ENCODE measurements at regions not wholly inside any gene's neighbourhood (a gene's known extent, or its start where the extent isn't known, plus 50 kb on each side); places are given as distances from the start of the nearest gene placed in this dataset.

GRCh38 chr17:5813357-5813756 is 229.0 kb upstream of the NLRP1 start:
- Histone ChIP-seq H3K27ac (no peak overlapping the region), H3K4me1 (replicated peaks; ENCODE audit: insufficient read depth) (no peaks in the 10 kb centered on the region), H3K79me2 (ENCODE audit: low read depth) (no peaks in the 10 kb centered on the region), H3K4me2 (no peak overlapping the region), H2AFZ (no peak overlapping the region), H3K36me3 (ENCODE audit: low read depth) (no peaks in the 10 kb centered on the region), H3K9me2 (ENCODE audit: insufficient read depth) (no peaks in the 10 kb centered on the region), H3F3A (ENCODE audit: insufficient read depth, low read depth) (no peaks in the 10 kb centered on the region), H3K27me3 (ENCODE audit: insufficient read depth, low read depth) (peaks cover 51% of the 10 kb centered on the region; the same call in 1 of the 2 replicates), H3K4me3 (no peak overlapping the region), H3K9me3 (ENCODE audit: insufficient read depth, low read depth) (peaks cover 22% of the 10 kb centered on the region; the same call in 1 of the 2 replicates), H4K20me1 (ENCODE audit: insufficient read depth) (no peaks in the 10 kb centered on the region)
- POLR2A ChIA-PET (ENCODE audit: unreplicated experiment), result no interaction called here
- intact Hi-C loops (cut with micrococcal nuclease; ENCODE audit: unreplicated experiment), result no loop called here
- no peak for DNase-seq
- TF ChIP-seq EZH2 (IDR thresholded peaks at IDR 0.05; ENCODE audit: low read depth) (no peak), CTCF (conservative IDR thresholded peaks at IDR 0.05) (no peak)
- CTCF ChIA-PET, result no interaction called here
- BruUV-seq (replicated peaks), result no TSS peak

- Histone ChIP-seq H3K27ac (no peak overlapping the region), H3K4me1 (replicated peaks; ENCODE audit: insufficient read depth) (no peaks in the 10 kb centered on the region), H4K20me1 (ENCODE audit: insufficient read depth) (no peaks in the 10 kb centered on the region), H3K36me3 (ENCODE audit: low read depth) (no peaks in the 10 kb centered on the region), H3K79me2 (ENCODE audit: low read depth) (no peaks in the 10 kb centered on the region), H3K9me2 (ENCODE audit: insufficient read depth) (no peaks in the 10 kb centered on the region), H3K27me3 (ENCODE audit: insufficient read depth, low read depth) (peaks cover 51% of the 10 kb centered on the region; the same call in 1 of the 2 replicates), H3K4me3 (no peak overlapping the region), H2AFZ (no peak overlapping the region), H3K9me3 (ENCODE audit: insufficient read depth, low read depth) (peaks cover 5% of the 10 kb centered on the region; the same call in 1 of the 2 replicates), H3K4me2 (no peak overlapping the region), H3F3A (ENCODE audit: insufficient read depth, low read depth) (no peaks in the 10 kb centered on the region)
- TF ChIP-seq CTCF (conservative IDR thresholded peaks at IDR 0.05) (no peak), EZH2 (IDR thresholded peaks at IDR 0.05; ENCODE audit: low read depth) (no peak)
- no TSS peak for BruUV-seq (replicated peaks)
- CTCF ChIA-PET, result no interaction called here
- POLR2A ChIA-PET (ENCODE audit: unreplicated experiment), result no interaction called here
- DNase-seq, result no peak
- intact Hi-C loops (cut with micrococcal nuclease; ENCODE audit: unreplicated experiment), result no loop called here
These were observed 231.1 kb upstream of the NLRP1 start for GRCh38 chr17:5815396-5815795.

GRCh38 chr17:5816491-5817070 is 232.3 kb upstream of the NLRP1 start:
- BruUV-seq (replicated peaks), result no TSS peak
- H3K9me3 ChIP-seq (ENCODE audit: insufficient read depth, low read depth), result peaks cover 1% of the 10 kb centered on the region; the same call in 1 of the 2 replicates
- H3K27ac ChIP-seq, result no peak overlapping the region
- H3K27me3 ChIP-seq (ENCODE audit: insufficient read depth, low read depth), result peaks cover 51% of the 10 kb centered on the region; the same call in 1 of the 2 replicates
- H3K9me2 ChIP-seq (ENCODE audit: insufficient read depth), result no peaks in the 10 kb centered on the region
- DNase-seq, result no peak
- H4K20me1 ChIP-seq (ENCODE audit: insufficient read depth), result no peaks in the 10 kb centered on the region
- H3K4me3 ChIP-seq, result no peak overlapping the region
- H3K79me2 ChIP-seq (ENCODE audit: low read depth), result no peaks in the 10 kb centered on the region
- ChIA-PET CTCF (no interaction called here), POLR2A (ENCODE audit: unreplicated experiment) (no interaction called here)
- intact Hi-C loops (cut with micrococcal nuclease; ENCODE audit: unreplicated experiment), result no loop called here
- no peak overlapping the region for H2AFZ ChIP-seq
- no peaks in the 10 kb centered on the region for H3K36me3 ChIP-seq (ENCODE audit: low read depth)
- TF ChIP-seq CTCF (conservative IDR thresholded peaks at IDR 0.05) (no peak), EZH2 (IDR thresholded peaks at IDR 0.05; ENCODE audit: low read depth) (no peak)
- H3K4me2 ChIP-seq, result no peak overlapping the region
- no peaks in the 10 kb centered on the region for H3F3A ChIP-seq (ENCODE audit: insufficient read depth, low read depth)
- H3K4me1 ChIP-seq (replicated peaks; ENCODE audit: insufficient read depth), result peaks cover 10% of the 10 kb centered on the region
